H1 (cell line): ENCODE measurements at regions not wholly inside any gene's neighbourhood (a gene's known extent, or its start where the extent isn't known, plus 50 kb on each side); places are given as distances from the start of the nearest gene placed in this dataset.

ENCODE experiments used
- CTCF ChIA-PET: fragments of 300-600 bp; sonication (Branson Sonifier 250); formaldehyde crosslinking; loops from one replicate; lab custom pipeline; 2021; ENCODE audit not compliant: partially characterized antibody; lab: Charles Lee
- POLR2A ChIA-PET: fragments of 300-600 bp; sonication (Branson Sonifier 250); formaldehyde crosslinking; loops from one replicate; lab custom pipeline; 2021; ENCODE audit warnings: inconsistent platforms; ENCODE audit not compliant: partially characterized antibody; lab: Charles Lee
- DNase-seq, 2 experiments: peaks; one replicate each; pipeline versions ENCODE4 v3.0.0 to v3.0.0-alpha.2; 2010 to 2022; ENCODE audit warnings: low spot score in 2 of 2, low read depth in 1 of 2, mixed read lengths in 1 of 2
- FAIRE-seq: peaks from 2 replicates; lab custom pipeline; 2011; peaks lifted over from hg19 to GRCh38; lab: Jason Lieb, UNC
- H2AFZ ChIP-seq: 2 replicates; pipeline ENCODE4 v1.8.1; 2012; ENCODE audit warnings: low read length, inconsistent platforms
- H2AK5ac ChIP-seq: 2 replicates; pipeline ENCODE4 v1.6.1; 2013; ENCODE audit warnings: low read depth, low read length
- H2BK120ac ChIP-seq: replicated peaks from 2 replicates; pipeline ENCODE3; 2013; ENCODE audit warnings: low read depth, low read length, inconsistent platforms
- H2BK12ac ChIP-seq: 2 replicates; pipeline ENCODE4 v1.6.1; 2013; ENCODE audit warnings: low read depth, low read length
- H2BK15ac ChIP-seq: 2 replicates; pipeline ENCODE4 v1.6.1; 2013; ENCODE audit warnings: low read length
- H2BK20ac ChIP-seq: 2 replicates; pipeline ENCODE4 v1.6.1; 2013; ENCODE audit warnings: low read length
- H2BK5ac ChIP-seq: 2 replicates; pipeline ENCODE4 v1.6.1; 2013; ENCODE audit warnings: low read depth, low read length
- H3K14ac ChIP-seq: 2 replicates; pipeline ENCODE4 v1.6.1; 2013; ENCODE audit warnings: inconsistent platforms; ENCODE audit not compliant: insufficient read length
- H3K18ac ChIP-seq: 2 replicates; pipeline ENCODE4 v1.6.1; 2013; ENCODE audit warnings: low read length; ENCODE audit errors: extremely low read depth
- H3K23ac ChIP-seq: 2 replicates; pipeline ENCODE4 v1.6.1; 2013; ENCODE audit warnings: inconsistent platforms; ENCODE audit not compliant: insufficient read length
- H3K23me2 ChIP-seq: 2 replicates; pipeline ENCODE4 v1.6.1; 2013; ENCODE audit warnings: low read depth, low read length
- H3K27ac ChIP-seq: 2 replicates; pipeline ENCODE4 v1.6.1; 2011; ENCODE audit warnings: low read depth, low read length, inconsistent platforms
- H3K27me3 ChIP-seq, 4 experiments: replicated peaks in 1 of 4; 1 replicate in 1 of 4; 2 replicates in 3 of 4; pipeline versions ENCODE4 v1.6.1 to v1.8.1; 2011 to 2013; ENCODE audit warnings: low read length in 3 of 4, mild to moderate bottlenecking in 3 of 4, inconsistent platforms in 2 of 4, mixed read lengths in 2 of 4, moderate library complexity in 1 of 4; ENCODE audit not compliant: control insufficient read depth in 3 of 4, insufficient read depth in 3 of 4; ENCODE audit errors: extremely low read depth in 1 of 4
- H3K36me3 ChIP-seq, 4 experiments: 2 replicates each; pipeline versions ENCODE4 v1.6.1 to v1.8.1; 2011 to 2013; ENCODE audit warnings: mild to moderate bottlenecking in 4 of 4, low read length in 3 of 4, moderate library complexity in 2 of 4, control low read depth in 1 of 4, inconsistent platforms in 1 of 4; ENCODE audit not compliant: insufficient read depth in 4 of 4, control insufficient read depth in 2 of 4
- H3K4ac ChIP-seq: replicated peaks from 2 replicates; pipeline ENCODE3; 2013; ENCODE audit warnings: low read length, low read depth, mixed read lengths, inconsistent platforms; ENCODE audit not compliant: insufficient read length
- H3K4me1 ChIP-seq, 4 experiments: replicated peaks in 1 of 4; 1 replicate in 1 of 4; 2 replicates in 3 of 4; pipeline versions ENCODE4 v1.6.1 to v1.8.1; 2011 to 2013; ENCODE audit warnings: low read length in 3 of 4, inconsistent platforms in 2 of 4, mixed read lengths in 1 of 4; ENCODE audit not compliant: insufficient read depth in 4 of 4, control insufficient read depth in 3 of 4
- H3K4me2 ChIP-seq, 2 experiments: 2 replicates each; pipeline versions ENCODE4 v1.6.1 to v1.8.1; 2011 to 2013; ENCODE audit warnings: low read depth in 2 of 2, low read length in 2 of 2, control low read depth in 1 of 2, inconsistent platforms in 1 of 2, mild to moderate bottlenecking in 1 of 2; ENCODE audit not compliant: insufficient read depth in 1 of 2
- H3K4me3 ChIP-seq, 4 experiments: fragments of 200-600, 300-600 bp in 1 of 4; sonication (generic), shearing (Covaris generic), sonication (Bioruptor Twin) in 1 of 4; 2 replicates each; pipeline versions ENCODE4 v1.5.1 to v1.8.1; 2011 to 2016; ENCODE audit warnings: low read length in 4 of 4, low read depth in 3 of 4, control low read depth in 2 of 4, inconsistent platforms in 2 of 4, mild to moderate bottlenecking in 2 of 4, mixed read lengths in 1 of 4, moderate library complexity in 1 of 4; ENCODE audit not compliant: insufficient read depth in 2 of 4; ENCODE audit errors: extremely low read depth in 1 of 4
- H3K56ac ChIP-seq: replicated peaks from 2 replicates; pipeline ENCODE3; 2013; ENCODE audit warnings: low read depth, mild to moderate bottlenecking, mixed read lengths, low read length, inconsistent platforms; ENCODE audit not compliant: insufficient read length
- H3K79me1 ChIP-seq: 2 replicates; pipeline ENCODE4 v1.6.1; 2013; ENCODE audit warnings: low read depth, low read length, control low read depth
- H3K79me2 ChIP-seq, 2 experiments: 2 replicates each; pipeline versions ENCODE4 v1.6.1 to v1.8.1; 2012 to 2013; ENCODE audit warnings: low read length in 2 of 2, mild to moderate bottlenecking in 2 of 2, inconsistent platforms in 1 of 2; ENCODE audit not compliant: insufficient read depth in 2 of 2, control insufficient read depth in 1 of 2
- H3K9ac ChIP-seq, 4 experiments: replicated peaks in 1 of 4; 1 replicate in 1 of 4; 2 replicates in 3 of 4; pipeline versions ENCODE4 v1.6.1 to v1.8.1; 2011 to 2013; ENCODE audit warnings: low read depth in 3 of 4, low read length in 3 of 4, control low read depth in 2 of 4, mild to moderate bottlenecking in 2 of 4, moderate library complexity in 2 of 4, inconsistent platforms in 1 of 4; ENCODE audit errors: extremely low read depth in 1 of 4
- H3K9me3 ChIP-seq, 2 experiments: 2 replicates each; pipeline versions ENCODE4 v1.6.1 to v1.8.1; 2012 to 2013; ENCODE audit warnings: mild to moderate bottlenecking in 2 of 2, moderate library complexity in 2 of 2, control low read depth in 1 of 2, inconsistent platforms in 1 of 2, low read depth in 1 of 2, low read length in 1 of 2, mixed read lengths in 1 of 2; ENCODE audit not compliant: insufficient read depth in 2 of 2
- H4K20me1 ChIP-seq, 2 experiments: replicated peaks in 1 of 2; 2 replicates each; pipeline versions ENCODE3 to v1.8.1; 2011 to 2013; ENCODE audit warnings: inconsistent platforms in 2 of 2, low read length in 2 of 2, mild to moderate bottlenecking in 1 of 2; ENCODE audit not compliant: insufficient read depth in 2 of 2, control insufficient read depth in 1 of 2
- H4K5ac ChIP-seq: 2 replicates; pipeline ENCODE4 v1.6.1; 2013; ENCODE audit warnings: low read length, low read depth, mixed read lengths, inconsistent platforms; ENCODE audit not compliant: insufficient read length
- H4K8ac ChIP-seq: 2 replicates; pipeline ENCODE4 v1.8.0; 2013; ENCODE audit warnings: mild to moderate bottlenecking, moderate library complexity, low read length, inconsistent platforms; ENCODE audit not compliant: insufficient read depth; ENCODE audit errors: extremely low read depth
- H4K91ac ChIP-seq: replicated peaks from 2 replicates; pipeline ENCODE3; 2013; ENCODE audit warnings: low read length, mixed read lengths, inconsistent platforms; ENCODE audit not compliant: insufficient read length
- BRCA1 ChIP-seq: IDR thresholded peaks from 2 replicates; pipeline ENCODE4 v1.6.1; 2012; ENCODE audit warnings: low read depth, low read length, improper control_type of control experiment
- CBX5 ChIP-seq: fragments of 300-800, 300-1000 bp; sonication (generic); IDR thresholded peaks from 2 replicates; pipeline ENCODE4 v1.7.1; 2016; ENCODE audit warnings: antibody characterized with exemption, low read length, low read depth
- CHD1 ChIP-seq: IDR thresholded peaks from 2 replicates; pipeline ENCODE4 v1.6.1; 2012; ENCODE audit warnings: low read depth, low read length, improper control_type of control experiment
- HDAC2 ChIP-seq, 2 experiments: fragments of 300-600 bp in 1 of 2; sonication (generic) in 1 of 2; IDR thresholded peaks; 2 replicates each; pipeline ENCODE4 v1.6.1; 2011 to 2012; ENCODE audit warnings: low read depth in 2 of 2, low read length in 2 of 2, mild to moderate bottlenecking in 2 of 2, moderate library complexity in 2 of 2, borderline replicate concordance in 1 of 2, inconsistent platforms in 1 of 2
- MAX ChIP-seq: IDR thresholded peaks from 2 replicates; pipeline ENCODE4 v1.6.1; 2012; ENCODE audit warnings: inconsistent platforms
- POLR2A ChIP-seq, 2 experiments: IDR thresholded peaks; 1 replicate in 1 of 2; 2 replicates in 1 of 2; pipeline ENCODE4 v1.6.1; 2011; ENCODE audit warnings: low read depth in 2 of 2, low read length in 2 of 2, mild to moderate bottlenecking in 2 of 2; ENCODE audit errors: control extremely low read depth in 1 of 2
- RBBP5 ChIP-seq: IDR thresholded peaks from 2 replicates; pipeline ENCODE4 v1.7.1; 2012; ENCODE audit warnings: low read depth, mild to moderate bottlenecking, inconsistent platforms, low read length, moderate library complexity, borderline replicate concordance
- RXRA ChIP-seq: IDR thresholded peaks from 2 replicates; pipeline ENCODE4 v1.6.1; 2011; ENCODE audit warnings: low read depth, mild to moderate bottlenecking, low read length, moderate library complexity; ENCODE audit not compliant: insufficient read depth
- SIX5 ChIP-seq: IDR thresholded peaks from 2 replicates; pipeline ENCODE4 v1.6.1; 2011; ENCODE audit warnings: mild to moderate bottlenecking, low read depth, low read length
- SRF ChIP-seq: IDR thresholded peaks from 2 replicates; pipeline ENCODE4 v1.6.1; 2011; ENCODE audit warnings: mild to moderate bottlenecking, low read depth, low read length, moderate library complexity
- WGBS, 2 experiments: shearing (Covaris generic) in 1 of 2; methylation state at CpG; one replicate each; pipeline versions ENCODE4 v1.1.6 to v1.1.7; 2013 to 2015; ENCODE audit warnings: low lambda C conversion rate in 2 of 2, mixed read lengths in 2 of 2, inconsistent platforms in 1 of 2, low coverage in 1 of 2, missing lambda C conversion rate in 1 of 2; ENCODE audit not compliant: insufficient replicate concordance in 2 of 2, insufficient coverage in 1 of 2, insufficient read length in 1 of 2; ENCODE audit errors: extremely low coverage in 1 of 2, missing lambda C conversion rate in 1 of 2; 5-methylcytosine and 5-hydroxymethylcytosine counted together

GRCh38 chr15:61720197-61720704 is 340.0 kb downstream of the VPS13C start:
- H4K5ac ChIP-seq: no peak overlapping the region
- H4K8ac ChIP-seq: no peak overlapping the region
- TF ChIP-seq HDAC2 (IDR thresholded peaks at IDR 0.05; ENCODE audit: borderline replicate concordance in 1 of 2, low read depth in 2 of 2, low read length in 2 of 2): no peak
- no peak for TF ChIP-seq POLR2A (IDR thresholded peaks at IDR 0.05; ENCODE audit: control extremely low read depth in 1 of 2, low read depth in 2 of 2, low read length in 2 of 2)
- no peak for TF ChIP-seq BRCA1
- no peak for TF ChIP-seq SIX5
- no peak for TF ChIP-seq MAX
- no peak for TF ChIP-seq RBBP5
- no peak for TF ChIP-seq CBX5
- no peak for TF ChIP-seq SRF
- no peak for TF ChIP-seq RXRA
- no peak for TF ChIP-seq CHD1
- TF ChIP-seq, all 59 proteins: peak for 0
- Histone ChIP-seq H2BK20ac (no peak overlapping the region), H4K91ac (no peak overlapping the region), H3K79me1 (no peaks in the 10 kb centered on the region), H3K27me3 (peaks cover 0 to 11% (median 2%) of the 10 kb centered on the region in 4 experiments; a peak in 3 of 7 replicates), H3K4me3 (no peak overlapping the region), H2AK5ac (no peak overlapping the region), H3K4me2 (no peak overlapping the region), H3K27ac (no peak overlapping the region), H2AFZ (no peak overlapping the region), H3K18ac (no peak overlapping the region), H3K4me1 (no peaks in the 10 kb centered on the region), H2BK12ac (no peak overlapping the region), H3K23me2 (no peaks in the 10 kb centered on the region), H3K14ac (no peak overlapping the region), H3K4ac (no peak overlapping the region), H3K9ac (no peak overlapping the region), H2BK5ac (no peak overlapping the region), H3K9me3 (no peaks in the 10 kb centered on the region), H3K56ac (no peak overlapping the region), H3K36me3 (no peaks in the 10 kb centered on the region), H2BK120ac (no peak overlapping the region), H3K79me2 (no peaks in the 10 kb centered on the region), H2BK15ac (no peak overlapping the region), H3K23ac (no peak overlapping the region), H4K20me1 (peaks cover 0 to 2% of the 10 kb centered on the region in 2 experiments)
- DNase-seq (no peak), FAIRE-seq (no peak)
- CTCF ChIA-PET: no interaction called here
- WGBS, 2 experiments: 89% methylated on average over 5 of the region's 5 CpGs; no CpG with 5 or more reads in 1 of the 2 experiments
- POLR2A ChIA-PET: no interaction called here
